Ascending aorta (tissue), 2 donors: ENCODE measurements at regions not wholly inside any gene's neighbourhood (a gene's known extent, or its start where the extent isn't known, plus 50 kb on each side); places are given as distances from the start of the nearest gene placed in this dataset.

ENCODE experiments used
- DNase-seq, 2 donors: peaks; one replicate each; pipeline ENCODE4 v3.0.0-alpha.2; 2019; ENCODE audit warnings: low spot score in 2 of 2
- H3K27ac ChIP-seq, 2 donors: fragments of 200-600 bp; sonication (generic); one replicate each; pipeline ENCODE4 v1.5.1; 2016 to 2017; ENCODE audit warnings: mild to moderate bottlenecking in 1 of 2
- H3K27me3 ChIP-seq: fragments of 200-600 bp; sonication (generic); one replicate; pipeline ENCODE4 v1.5.1; 2017
- H3K36me3 ChIP-seq, 2 donors: fragments of 200-600 bp; sonication (generic); one replicate each; pipeline ENCODE4 v1.5.1; 2016
- H3K4me1 ChIP-seq, 2 donors: fragments of 200-600 bp; sonication (generic); one replicate each; pipeline ENCODE4 v1.5.1; 2016 to 2017; ENCODE audit warnings: mild to moderate bottlenecking in 1 of 2
- H3K4me3 ChIP-seq, 2 donors: fragments of 200-600 bp; sonication (generic); one replicate each; pipeline ENCODE4 v1.5.1; 2016 to 2017; ENCODE audit warnings: mild to moderate bottlenecking in 1 of 2
- H3K9me3 ChIP-seq, 2 donors: fragments of 200-600 bp; sonication (generic); one replicate each; pipeline ENCODE4 v1.5.1; 2016
- intact Hi-C: fragments of 100-400 bp; cut with DNase I; formaldehyde crosslinking; loops from one replicate; pipeline ENCODE4 v1.15.1; 2023
- TF ChIP-seq, protein P1 (sequence below), 3 experiments: fragments of 200-600 bp in 2 of 3; fragments of 450-650 bp in 1 of 3; sonication (generic) in 2 of 3; IDR thresholded peaks; one replicate each; pipeline ENCODE4 v1.5.1; 2016 to 2019; ENCODE audit warnings: antibody characterized with exemption in 3 of 3, mild to moderate bottlenecking in 1 of 3, moderate library complexity in 1 of 3

DNA sequence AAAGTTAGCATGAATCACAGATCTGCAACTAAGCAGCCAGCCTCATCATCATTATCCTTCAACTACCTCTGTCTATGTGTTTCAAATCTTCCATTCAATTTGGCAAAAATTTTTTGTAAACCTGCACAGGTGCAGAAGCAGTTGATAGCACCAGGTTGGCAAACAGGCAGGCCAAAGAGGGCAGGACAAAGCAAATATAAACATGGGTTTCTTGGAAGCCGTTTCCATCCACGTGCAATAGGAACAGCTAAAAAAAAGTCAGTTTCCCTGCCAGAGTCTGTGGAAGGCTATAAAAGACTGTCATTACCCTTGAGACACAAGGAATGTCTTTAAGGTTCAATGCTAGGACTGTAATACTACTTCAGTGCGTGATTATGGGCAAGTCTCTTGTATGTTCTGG lies 253.2 kb downstream of the PDHA2 start:
- no peaks in the 10 kb centered on the region for H3K4me1 ChIP-seq
- no peak for DNase-seq
- H3K9me3 ChIP-seq, result no peaks in the 10 kb centered on the region
- no peaks in the 10 kb centered on the region for H3K27me3 ChIP-seq
- no peak overlapping the region for H3K4me3 ChIP-seq
- no peak overlapping the region for H3K27ac ChIP-seq
- TF ChIP-seq, protein P1, sequence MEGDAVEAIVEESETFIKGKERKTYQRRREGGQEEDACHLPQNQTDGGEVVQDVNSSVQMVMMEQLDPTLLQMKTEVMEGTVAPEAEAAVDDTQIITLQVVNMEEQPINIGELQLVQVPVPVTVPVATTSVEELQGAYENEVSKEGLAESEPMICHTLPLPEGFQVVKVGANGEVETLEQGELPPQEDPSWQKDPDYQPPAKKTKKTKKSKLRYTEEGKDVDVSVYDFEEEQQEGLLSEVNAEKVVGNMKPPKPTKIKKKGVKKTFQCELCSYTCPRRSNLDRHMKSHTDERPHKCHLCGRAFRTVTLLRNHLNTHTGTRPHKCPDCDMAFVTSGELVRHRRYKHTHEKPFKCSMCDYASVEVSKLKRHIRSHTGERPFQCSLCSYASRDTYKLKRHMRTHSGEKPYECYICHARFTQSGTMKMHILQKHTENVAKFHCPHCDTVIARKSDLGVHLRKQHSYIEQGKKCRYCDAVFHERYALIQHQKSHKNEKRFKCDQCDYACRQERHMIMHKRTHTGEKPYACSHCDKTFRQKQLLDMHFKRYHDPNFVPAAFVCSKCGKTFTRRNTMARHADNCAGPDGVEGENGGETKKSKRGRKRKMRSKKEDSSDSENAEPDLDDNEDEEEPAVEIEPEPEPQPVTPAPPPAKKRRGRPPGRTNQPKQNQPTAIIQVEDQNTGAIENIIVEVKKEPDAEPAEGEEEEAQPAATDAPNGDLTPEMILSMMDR (IDR thresholded peaks at IDR 0.05), result no peak
- intact Hi-C loops, result no loop called here
- no peaks in the 10 kb centered on the region for H3K36me3 ChIP-seq

DNA sequence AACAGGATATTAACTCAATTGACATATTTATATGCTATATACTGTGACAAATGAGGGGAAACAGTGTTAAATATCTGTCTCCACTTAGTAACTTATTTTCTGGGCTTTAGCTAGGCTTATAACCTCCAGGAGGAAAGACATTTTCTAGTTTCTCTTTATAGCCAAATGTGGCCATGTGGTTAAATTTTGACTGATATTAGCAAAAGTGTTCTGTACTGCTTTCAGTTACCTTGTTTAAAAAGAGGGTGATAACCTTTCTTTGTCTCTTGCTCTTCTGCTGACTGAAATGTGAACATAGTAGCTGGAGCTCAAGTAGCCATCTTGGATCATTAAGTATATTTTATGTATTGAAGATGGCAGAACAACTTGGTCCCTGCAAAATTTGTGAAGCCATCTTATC lies 253.7 kb downstream of the PDHA2 start:
- no peak overlapping the region for H3K27ac ChIP-seq
- H3K4me3 ChIP-seq, result no peak overlapping the region
- DNase-seq, result no peak
- H3K9me3 ChIP-seq, result no peaks in the 10 kb centered on the region
- TF ChIP-seq, protein P1 (IDR thresholded peaks at IDR 0.05), result no peak
- H3K27me3 ChIP-seq, result no peaks in the 10 kb centered on the region
- H3K4me1 ChIP-seq, result no peaks in the 10 kb centered on the region
- no peaks in the 10 kb centered on the region for H3K36me3 ChIP-seq
- intact Hi-C loops, result no loop called here

DNA sequence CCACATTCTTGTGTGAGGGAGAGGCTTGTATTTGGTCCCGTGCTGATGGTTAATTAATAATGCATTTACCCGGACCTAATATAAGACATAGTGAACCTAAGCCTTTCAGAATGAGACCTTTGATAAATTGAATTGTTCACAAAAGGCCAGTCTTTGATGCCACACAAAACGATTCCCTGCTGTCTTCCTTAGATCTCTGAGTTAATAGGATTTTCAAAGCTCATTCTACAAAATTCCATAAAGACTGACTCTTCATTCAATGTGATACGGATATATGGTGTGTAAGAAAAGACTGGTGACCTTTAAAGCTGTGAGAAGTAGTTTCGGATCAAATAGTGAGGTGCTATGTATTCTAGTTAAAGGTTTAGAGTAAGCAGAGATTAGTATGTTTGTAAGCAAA lies 254.3 kb downstream of the PDHA2 start:
- TF ChIP-seq, protein P1 (IDR thresholded peaks at IDR 0.05), result no peak
- intact Hi-C loops, result no loop called here

DNA sequence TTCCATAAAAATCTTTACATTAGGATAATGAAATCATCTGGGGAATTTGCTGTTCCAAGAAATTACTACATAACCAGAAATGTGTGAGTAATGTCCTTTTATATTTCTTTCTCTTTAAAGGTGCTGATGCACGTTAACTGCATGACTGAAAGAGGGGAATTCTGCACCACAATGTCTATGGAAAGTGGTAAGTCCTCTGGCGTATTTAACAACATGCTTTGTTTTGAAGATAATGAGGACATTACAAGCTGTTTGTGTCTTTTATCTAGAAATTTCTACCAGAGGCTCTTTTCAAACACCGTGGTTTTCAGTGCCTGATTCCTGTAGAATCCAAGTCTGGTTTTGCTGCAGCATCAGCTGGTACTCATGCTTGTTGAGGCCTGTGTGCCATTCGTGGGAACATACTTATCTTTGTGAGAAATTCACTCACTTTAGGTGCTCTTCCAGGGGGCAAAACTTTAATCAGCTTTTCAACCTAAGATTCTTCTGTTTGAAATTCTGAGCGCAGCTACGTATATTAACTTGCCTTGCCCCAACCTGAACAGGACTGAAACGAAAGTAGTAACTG lies 257.2 kb downstream of the PDHA2 start:
- TF ChIP-seq, protein P1 (IDR thresholded peaks at IDR 0.05), result no peak
- Histone ChIP-seq H3K4me1 (no peaks in the 10 kb centered on the region), H3K36me3 (no peaks in the 10 kb centered on the region), H3K27me3 (no peaks in the 10 kb centered on the region), H3K9me3 (no peaks in the 10 kb centered on the region), H3K27ac (no peak overlapping the region), H3K4me3 (no peak overlapping the region)
- intact Hi-C loops, result no loop called here
- no peak for DNase-seq

More for the DNA sequence above, 254.3 kb downstream of the PDHA2 start:
- Histone ChIP-seq H3K27ac (no peak overlapping the region), H3K36me3 (no peaks in the 10 kb centered on the region), H3K27me3 (no peaks in the 10 kb centered on the region), H3K9me3 (no peaks in the 10 kb centered on the region), H3K4me1 (no peaks in the 10 kb centered on the region), H3K4me3 (no peak overlapping the region)
- DNase-seq, result no peak

DNA sequence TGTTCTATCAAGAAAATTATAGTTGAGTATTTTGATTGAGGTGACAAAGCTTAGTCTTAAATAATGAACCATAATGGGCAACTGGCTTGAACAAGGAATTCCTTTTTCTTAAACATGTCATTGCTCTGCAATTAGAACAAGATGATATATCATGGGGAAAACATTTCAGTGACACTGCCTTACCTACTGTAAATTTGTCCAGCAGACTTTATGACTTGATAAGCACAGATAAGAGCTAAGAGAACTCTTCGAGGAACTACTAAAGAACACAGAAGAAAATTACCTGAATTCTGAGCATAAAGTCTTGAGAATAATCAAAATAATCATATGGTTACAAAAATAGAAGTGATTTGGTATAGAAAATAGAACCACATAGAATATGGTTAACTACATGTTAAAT lies 257.8 kb downstream of the PDHA2 start:
- Histone ChIP-seq H3K4me1 (no peaks in the 10 kb centered on the region), H3K27me3 (no peaks in the 10 kb centered on the region), H3K36me3 (no peaks in the 10 kb centered on the region), H3K4me3 (no peak overlapping the region), H3K27ac (no peak overlapping the region), H3K9me3 (no peaks in the 10 kb centered on the region)
- intact Hi-C loops, result no loop called here
- TF ChIP-seq, protein P1 (IDR thresholded peaks at IDR 0.05), result no peak
- no peak for DNase-seq

DNA sequence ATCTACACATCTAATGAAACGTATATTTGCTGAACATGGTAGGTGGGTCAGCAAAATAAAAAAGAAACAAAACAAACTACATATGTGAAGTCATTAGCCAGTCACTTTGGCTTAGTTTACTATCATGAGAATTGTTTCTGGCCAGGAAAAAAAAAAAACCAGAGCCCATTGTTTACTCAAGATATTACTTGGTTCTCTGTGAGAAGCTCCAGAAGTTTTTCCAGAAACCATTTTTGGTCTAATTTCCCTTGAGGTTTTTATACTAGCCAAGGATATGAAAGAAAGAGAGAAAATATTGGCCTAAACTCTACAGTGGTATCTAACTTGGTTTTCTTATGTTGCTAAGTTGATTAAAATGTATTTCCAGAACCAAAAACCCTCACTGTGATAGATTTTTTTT lies 259.1 kb downstream of the PDHA2 start:
- Histone ChIP-seq H3K4me1 (no peaks in the 10 kb centered on the region), H3K27me3 (no peaks in the 10 kb centered on the region), H3K36me3 (no peaks in the 10 kb centered on the region), H3K4me3 (no peak overlapping the region), H3K27ac (no peak overlapping the region), H3K9me3 (no peaks in the 10 kb centered on the region)
- TF ChIP-seq, protein P1 (IDR thresholded peaks at IDR 0.05), result no peak
- no peak for DNase-seq
- intact Hi-C loops, result no loop called here
